NB4 (cell line): ENCODE measurements at regions not wholly inside any gene's neighbourhood (a gene's known extent, or its start where the extent isn't known, plus 50 kb on each side); places are given as distances from the start of the nearest gene placed in this dataset.

Experiments
- MYC ChIP-seq: IDR thresholded peaks from 2 replicates; pipeline ENCODE4 v1.6.1; 2011; ENCODE audit warnings: low read depth, low read length
- POLR2A ChIP-seq: IDR thresholded peaks from 2 replicates; pipeline ENCODE4 v1.6.1; 2011; ENCODE audit warnings: mild to moderate bottlenecking; ENCODE audit not compliant: insufficient read length; ENCODE audit errors: extremely low read depth
- TF ChIP-seq, protein P1 (sequence below): IDR thresholded peaks from 2 replicates; pipeline ENCODE4 v1.6.1; 2011; ENCODE audit warnings: low read depth, low read length
- TF ChIP-seq, protein P2 (sequence below): IDR thresholded peaks from one replicate; pipeline ENCODE4 v1.5.1; 2012; ENCODE audit warnings: low read depth, low read length

DNA sequence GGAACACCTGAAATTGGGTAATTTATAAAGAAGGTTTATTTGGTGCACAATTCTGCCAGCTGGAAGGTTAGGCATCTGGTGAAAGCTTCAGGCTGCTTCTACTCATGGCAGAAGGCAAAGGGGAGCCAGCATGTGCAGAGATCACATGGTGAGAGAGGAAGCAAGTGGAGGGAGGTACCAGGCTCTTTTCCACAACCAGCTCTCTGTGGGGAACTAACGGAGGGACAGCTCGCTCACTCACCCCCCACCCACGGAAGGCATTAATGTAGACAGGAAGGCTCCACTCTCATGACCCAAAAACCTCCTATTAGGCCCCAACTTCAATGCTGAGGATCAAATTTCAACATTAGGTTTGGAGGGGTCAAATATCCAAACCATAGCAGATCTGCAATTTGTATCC is 75.6 kb upstream of the ARHGAP32 start:
- TF ChIP-seq, protein P1, sequence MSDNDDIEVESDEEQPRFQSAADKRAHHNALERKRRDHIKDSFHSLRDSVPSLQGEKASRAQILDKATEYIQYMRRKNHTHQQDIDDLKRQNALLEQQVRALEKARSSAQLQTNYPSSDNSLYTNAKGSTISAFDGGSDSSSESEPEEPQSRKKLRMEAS = no peak
- TF ChIP-seq, protein P2, sequence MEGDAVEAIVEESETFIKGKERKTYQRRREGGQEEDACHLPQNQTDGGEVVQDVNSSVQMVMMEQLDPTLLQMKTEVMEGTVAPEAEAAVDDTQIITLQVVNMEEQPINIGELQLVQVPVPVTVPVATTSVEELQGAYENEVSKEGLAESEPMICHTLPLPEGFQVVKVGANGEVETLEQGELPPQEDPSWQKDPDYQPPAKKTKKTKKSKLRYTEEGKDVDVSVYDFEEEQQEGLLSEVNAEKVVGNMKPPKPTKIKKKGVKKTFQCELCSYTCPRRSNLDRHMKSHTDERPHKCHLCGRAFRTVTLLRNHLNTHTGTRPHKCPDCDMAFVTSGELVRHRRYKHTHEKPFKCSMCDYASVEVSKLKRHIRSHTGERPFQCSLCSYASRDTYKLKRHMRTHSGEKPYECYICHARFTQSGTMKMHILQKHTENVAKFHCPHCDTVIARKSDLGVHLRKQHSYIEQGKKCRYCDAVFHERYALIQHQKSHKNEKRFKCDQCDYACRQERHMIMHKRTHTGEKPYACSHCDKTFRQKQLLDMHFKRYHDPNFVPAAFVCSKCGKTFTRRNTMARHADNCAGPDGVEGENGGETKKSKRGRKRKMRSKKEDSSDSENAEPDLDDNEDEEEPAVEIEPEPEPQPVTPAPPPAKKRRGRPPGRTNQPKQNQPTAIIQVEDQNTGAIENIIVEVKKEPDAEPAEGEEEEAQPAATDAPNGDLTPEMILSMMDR = no peak
- TF ChIP-seq POLR2A (no peak), MYC (no peak)
